Lower leg skin (tissue), 3 donors: ENCODE measurements at regions not wholly inside any gene's neighbourhood (a gene's known extent, or its start where the extent isn't known, plus 50 kb on each side); places are given as distances from the start of the nearest gene placed in this dataset.

ENCODE experiments used
- CTCF ChIP-seq, 3 donors: fragments of 450-650 bp; IDR thresholded peaks; one replicate each; pipeline ENCODE4 v1.5.1; 2016; ENCODE audit warnings: antibody characterized with exemption in 3 of 3, mild to moderate bottlenecking in 3 of 3, moderate library complexity in 2 of 3
- POLR2A ChIP-seq, 2 donors: fragments of 450-650 bp; IDR thresholded peaks; one replicate each; pipeline ENCODE4 v1.6.1; 2016 to 2017; ENCODE audit warnings: antibody characterized with exemption in 2 of 2, mild to moderate bottlenecking in 1 of 2, moderate library complexity in 1 of 2

GRCh38 chr5:72006361-72006760 lies 100.9 kb upstream of the MAP1B start:
- TF ChIP-seq CTCF (IDR thresholded peaks at IDR 0.05) = no peak
- TF ChIP-seq POLR2A (IDR thresholded peaks at IDR 0.05) = no peak
